WTC11 (cell line): ENCODE measurements at regions not wholly inside any gene's neighbourhood (a gene's known extent, or its start where the extent isn't known, plus 50 kb on each side); places are given as distances from the start of the nearest gene placed in this dataset.

Experiments
- ATAC-seq: fragments of 200-7000 bp; cut with Tn5 transposase; 2 replicates; pipeline ENCODE4 v1.10.0; 2021; ENCODE audit warnings: mild to moderate bottlenecking, moderate library complexity
- CTCF ChIA-PET: fragments of 300-600 bp; sonication (Branson Sonifier 250); formaldehyde crosslinking; loops from one replicate; lab custom pipeline; 2021; ENCODE audit warnings: antibody characterized with exemption; lab: Charles Lee
- POLR2A ChIA-PET: fragments of 350-600 bp; sonication (Branson Sonifier 250); formaldehyde crosslinking; loops from one replicate; lab custom pipeline; 2021; ENCODE audit warnings: antibody characterized with exemption; lab: Charles Lee
- DNase-seq: peaks from one replicate; pipeline ENCODE4 v3.0.0; 2021; ENCODE audit warnings: low spot score
- H3K27ac Mint-ChIP-seq: 2 replicates; pipeline ENCODE4 v1.8.0; 2021; ENCODE audit warnings: mixed read lengths
- H3K27me3 Mint-ChIP-seq: 2 replicates; pipeline ENCODE4 v1.8.0; 2021; ENCODE audit warnings: low read depth, mild to moderate bottlenecking, moderate library complexity, mixed read lengths
- H3K36me3 Mint-ChIP-seq: 2 replicates; pipeline ENCODE4 v1.8.0; 2021; ENCODE audit warnings: mixed read lengths
- H3K4me1 Mint-ChIP-seq: 2 replicates; pipeline ENCODE4 v1.8.0; 2022; ENCODE audit warnings: mixed read lengths
- H3K4me3 Mint-ChIP-seq: 2 replicates; pipeline ENCODE4 v1.8.0; 2021; ENCODE audit warnings: mild to moderate bottlenecking, moderate library complexity, mixed read lengths
- H3K9me3 Mint-ChIP-seq: 2 replicates; pipeline ENCODE4 v1.8.0; 2021; ENCODE audit warnings: mixed read lengths
- CDX4 ChIP-seq: fragments of 250-450 bp; sonication (Bioruptor Pico); IDR thresholded peaks from 2 replicates; pipeline ENCODE4 v1.9.0; 2021; ENCODE audit warnings: moderate library complexity, mild to moderate bottlenecking, inconsistent platforms, borderline replicate concordance
- E2F5 ChIP-seq: sonication (generic); formaldehyde crosslinking; IDR thresholded peaks from 2 replicates; pipeline ENCODE4 v1.8.1; 2022; ENCODE audit warnings: mild to moderate bottlenecking, moderate library complexity, missing genetic modification reagents
- ESRRA ChIP-seq: sonication (generic); formaldehyde crosslinking; IDR thresholded peaks from 2 replicates; pipeline ENCODE4 v1.8.1; 2022; ENCODE audit warnings: mild to moderate bottlenecking, missing genetic modification reagents, borderline replicate concordance
- FOXP1 ChIP-seq: sonication (generic); formaldehyde crosslinking; IDR thresholded peaks from 2 replicates; pipeline ENCODE4 v1.8.0; 2022; ENCODE audit warnings: missing genetic modification reagents, mild to moderate bottlenecking, moderate library complexity, borderline replicate concordance
- HMGA2 ChIP-seq: fragments of 250-450 bp; sonication (Bioruptor Pico); IDR thresholded peaks from 2 replicates; pipeline ENCODE4 v1.4.0; 2021; ENCODE audit warnings: mild to moderate bottlenecking, moderate library complexity
- HMGXB4 ChIP-seq: sonication (generic); formaldehyde crosslinking; IDR thresholded peaks from 2 replicates; pipeline ENCODE4 v1.8.1; 2023; ENCODE audit warnings: mild to moderate bottlenecking, moderate library complexity, missing genetic modification reagents
- OVOL2 ChIP-seq: fragments of 250-450 bp; sonication (Bioruptor Pico); IDR thresholded peaks from 2 replicates; pipeline ENCODE4 v1.9.0; 2021; ENCODE audit warnings: mild to moderate bottlenecking, borderline replicate concordance
- PRDM15 ChIP-seq: sonication (generic); formaldehyde crosslinking; IDR thresholded peaks from 2 replicates; pipeline ENCODE4 v1.8.0; 2022; ENCODE audit warnings: missing genetic modification reagents
- USF1 ChIP-seq: sonication (generic); formaldehyde crosslinking; IDR thresholded peaks from 2 replicates; pipeline ENCODE4 v1.8.0; 2022; ENCODE audit warnings: mild to moderate bottlenecking, missing genetic modification reagents
- ZNF416 ChIP-seq: fragments of 250-450 bp; sonication (Bioruptor Pico); IDR thresholded peaks from 2 replicates; pipeline ENCODE4 v1.9.0; 2021; ENCODE audit warnings: mild to moderate bottlenecking, inconsistent platforms
- ZNF671 ChIP-seq: fragments of 250-450 bp; sonication (Bioruptor Pico); IDR thresholded peaks from 2 replicates; pipeline ENCODE4 v1.8.0; 2021; ENCODE audit warnings: mild to moderate bottlenecking

GRCh38 chr2:216583147-216583546 is 50.1 kb upstream of the IGFBP2 start:
- Mint-ChIP-seq H3K36me3 (peaks cover 11% of the 10 kb centered on the region), H3K4me1 (peaks cover 22% of the 10 kb centered on the region), H3K9me3 (peaks cover 13% of the 10 kb centered on the region), H3K27ac (no peak overlapping the region), H3K4me3 (no peak overlapping the region), H3K27me3 (peaks cover 3% of the 10 kb centered on the region)
- POLR2A ChIA-PET: interaction anchor here (1.1 kb wide), 1 partner anchor 76 kb away, joined by 3 read pairs; no protein-coding TSS in a partner anchor
- ATAC-seq (no peak), DNase-seq (no peak)
- TF ChIP-seq OVOL2 (CRISPR knock-in tag): no peak
- TF ChIP-seq ZNF416 (CRISPR knock-in tag): no peak
- no peak for TF ChIP-seq CDX4 (CRISPR knock-in tag)
- TF ChIP-seq HMGA2 (CRISPR knock-in tag): no peak
- TF ChIP-seq ESRRA (CRISPR knock-in tag): no peak
- no peak for TF ChIP-seq USF1 (CRISPR knock-in tag)
- no peak for TF ChIP-seq HMGXB4 (CRISPR knock-in tag)
- no peak for TF ChIP-seq PRDM15
- TF ChIP-seq ZNF671 (CRISPR knock-in tag): no peak
- no peak for TF ChIP-seq FOXP1 (CRISPR knock-in tag)
- no peak for TF ChIP-seq E2F5 (CRISPR knock-in tag)
- CTCF ChIA-PET: interaction anchor here (1.3 to 2.0 kb wide), 6 partner anchors 53 to 100 kb away, joined by 3 to 7 read pairs (median 4); no protein-coding TSS in a partner anchor
